Activated CD8-positive, alpha-beta memory T cell treated with anti-CD3 and anti-CD28 coated beads, Interleukin-2, amount 10 ng/mL, durations not matched to agents 7 days and 5 days (primary cell): ENCODE measurements at regions not wholly inside any gene's neighbourhood (a gene's known extent, or its start where the extent isn't known, plus 50 kb on each side); places are given as distances from the start of the nearest gene placed in this dataset.

ENCODE experiments used
- ATAC-seq: fragments of 150-1000 bp; cut with Tn5 transposase; one replicate; pipeline ENCODE4 v1.10.0; 2021; ENCODE audit warnings: moderate library complexity
- CTCF ChIA-PET: fragments of 350-600 bp; sonication (Branson Sonifier 250); formaldehyde crosslinking; loops from one replicate; lab custom pipeline; 2021; ENCODE audit warnings: antibody characterized with exemption; lab: Charles Lee
- DNase-seq: peaks from one replicate; pipeline ENCODE4 v3.0.0-alpha.2; 2020
- H3K27ac Mint-ChIP-seq: one replicate; pipeline ENCODE4 v1.8.0; 2021; ENCODE audit warnings: mild to moderate bottlenecking, mixed read lengths
- H3K27me3 Mint-ChIP-seq: one replicate; pipeline ENCODE4 v1.8.0; 2021; ENCODE audit warnings: mixed read lengths
- H3K36me3 Mint-ChIP-seq: one replicate; pipeline ENCODE4 v1.8.0; 2021; ENCODE audit warnings: mild to moderate bottlenecking, mixed read lengths
- H3K4me1 Mint-ChIP-seq: one replicate; pipeline ENCODE4 v1.8.0; 2021; ENCODE audit warnings: mixed read lengths
- H3K4me3 Mint-ChIP-seq: one replicate; pipeline ENCODE4 v1.8.0; 2021; ENCODE audit warnings: mild to moderate bottlenecking, moderate library complexity, mixed read lengths
- H3K9me3 Mint-ChIP-seq: one replicate; pipeline ENCODE4 v1.8.0; 2022; ENCODE audit warnings: low read depth, mixed read lengths

GRCh38 chr16:79816081-79816497 is 215.6 kb upstream of the MAF start:
- DNase-seq (no peak), ATAC-seq (no peak)
- Mint-ChIP-seq H3K4me3 (no peak overlapping the region), H3K9me3 (no peaks in the 10 kb centered on the region), H3K27ac (no peak overlapping the region), H3K36me3 (no peaks in the 10 kb centered on the region), H3K27me3 (peaks cover 28% of the 10 kb centered on the region), H3K4me1 (no peaks in the 10 kb centered on the region)
- CTCF ChIA-PET = no interaction called here

- CTCF ChIA-PET = no interaction called here
- Mint-ChIP-seq H3K9me3 (no peaks in the 10 kb centered on the region), H3K36me3 (no peaks in the 10 kb centered on the region), H3K4me3 (no peak overlapping the region), H3K27me3 (peaks cover 23% of the 10 kb centered on the region), H3K27ac (no peak overlapping the region), H3K4me1 (no peaks in the 10 kb centered on the region)
- ATAC-seq (no peak), DNase-seq (no peak)
These were observed 214.5 kb upstream of the MAF start for GRCh38 chr16:79815049-79815448.

- ATAC-seq = no peak
- no peaks in the 10 kb centered on the region for H3K36me3 Mint-ChIP-seq
- H3K27me3 Mint-ChIP-seq = peaks cover 23% of the 10 kb centered on the region
- no peaks in the 10 kb centered on the region for H3K4me1 Mint-ChIP-seq
- no peak overlapping the region for H3K4me3 Mint-ChIP-seq
- CTCF ChIA-PET = no interaction called here
- H3K9me3 Mint-ChIP-seq = no peaks in the 10 kb centered on the region
- no peak overlapping the region for H3K27ac Mint-ChIP-seq
- DNase-seq = no peak
These were observed 213.6 kb upstream of the MAF start for GRCh38 chr16:79814124-79814523.

- Mint-ChIP-seq H3K36me3 (no peaks in the 10 kb centered on the region), H3K27ac (no peak overlapping the region), H3K27me3 (peaks cover 35% of the 10 kb centered on the region), H3K4me1 (no peaks in the 10 kb centered on the region), H3K4me3 (no peak overlapping the region), H3K9me3 (peaks cover 3% of the 10 kb centered on the region)
- no peak for DNase-seq
- CTCF ChIA-PET = no interaction called here
- ATAC-seq = no peak
These were observed 211.0 kb upstream of the MAF start for GRCh38 chr16:79811541-79811940.

GRCh38 chr16:79810449-79811189 is 210.1 kb upstream of the MAF start:
- CTCF ChIA-PET = no interaction called here
- Mint-ChIP-seq H3K9me3 (peaks cover 3% of the 10 kb centered on the region), H3K27ac (no peak overlapping the region), H3K36me3 (no peaks in the 10 kb centered on the region), H3K4me1 (no peaks in the 10 kb centered on the region), H3K4me3 (no peak overlapping the region), H3K27me3 (peaks cover 43% of the 10 kb centered on the region)
- DNase-seq (no peak), ATAC-seq (no peak)

GRCh38 chr16:79809376-79809775 is 208.8 kb upstream of the MAF start:
- no peaks in the 10 kb centered on the region for H3K36me3 Mint-ChIP-seq
- CTCF ChIA-PET = no interaction called here
- H3K27ac Mint-ChIP-seq = no peak overlapping the region
- peaks cover 44% of the 10 kb centered on the region for H3K27me3 Mint-ChIP-seq
- no peaks in the 10 kb centered on the region for H3K4me1 Mint-ChIP-seq
- no peak for ATAC-seq
- peaks cover 3% of the 10 kb centered on the region for H3K9me3 Mint-ChIP-seq
- no peak for DNase-seq
- H3K4me3 Mint-ChIP-seq = no peak overlapping the region

- Mint-ChIP-seq H3K27me3 (peaks cover 40% of the 10 kb centered on the region), H3K36me3 (no peaks in the 10 kb centered on the region), H3K4me3 (no peak overlapping the region), H3K4me1 (no peaks in the 10 kb centered on the region), H3K9me3 (peaks cover 3% of the 10 kb centered on the region), H3K27ac (no peak overlapping the region)
- CTCF ChIA-PET = no interaction called here
- DNase-seq (no peak), ATAC-seq (no peak)
These were observed 208.2 kb upstream of the MAF start for GRCh38 chr16:79808731-79809130.

GRCh38 chr16:79806757-79807156 is 206.2 kb upstream of the MAF start:
- Mint-ChIP-seq H3K4me1 (no peaks in the 10 kb centered on the region), H3K36me3 (no peaks in the 10 kb centered on the region), H3K27me3 (peaks cover 31% of the 10 kb centered on the region), H3K4me3 (no peak overlapping the region), H3K9me3 (peaks cover 4% of the 10 kb centered on the region), H3K27ac (no peak overlapping the region)
- CTCF ChIA-PET = no interaction called here
- no peak for ATAC-seq
- DNase-seq = no peak

- Mint-ChIP-seq H3K27me3 (peaks cover 36% of the 10 kb centered on the region), H3K9me3 (peaks cover 8% of the 10 kb centered on the region), H3K27ac (no peak overlapping the region), H3K4me3 (no peak overlapping the region), H3K4me1 (no peaks in the 10 kb centered on the region), H3K36me3 (no peaks in the 10 kb centered on the region)
- DNase-seq = no peak
- CTCF ChIA-PET = no interaction called here
- ATAC-seq = no peak
These were observed 205.1 kb upstream of the MAF start for GRCh38 chr16:79805621-79806020.

GRCh38 chr16:79801646-79802045 is 201.1 kb upstream of the MAF start:
- Mint-ChIP-seq H3K4me3 (no peak overlapping the region), H3K36me3 (no peaks in the 10 kb centered on the region), H3K27me3 (peaks cover 26% of the 10 kb centered on the region), H3K27ac (no peak overlapping the region), H3K9me3 (peaks cover 5% of the 10 kb centered on the region), H3K4me1 (no peaks in the 10 kb centered on the region)
- no peak for ATAC-seq
- no peak for DNase-seq
- CTCF ChIA-PET = no interaction called here

- Mint-ChIP-seq H3K27ac (no peak overlapping the region), H3K4me3 (no peak overlapping the region), H3K4me1 (no peaks in the 10 kb centered on the region), H3K36me3 (no peaks in the 10 kb centered on the region), H3K9me3 (peaks cover 5% of the 10 kb centered on the region), H3K27me3 (peaks cover 13% of the 10 kb centered on the region)
- DNase-seq = no peak
- ATAC-seq = no peak
- CTCF ChIA-PET = no interaction called here
These were observed 199.6 kb upstream of the MAF start for GRCh38 chr16:79800016-79800608.

- Mint-ChIP-seq H3K36me3 (no peaks in the 10 kb centered on the region), H3K27me3 (peaks cover 10% of the 10 kb centered on the region), H3K4me1 (no peaks in the 10 kb centered on the region), H3K4me3 (no peak overlapping the region), H3K9me3 (peaks cover 5% of the 10 kb centered on the region), H3K27ac (no peak overlapping the region)
- DNase-seq (no peak), ATAC-seq (no peak)
- CTCF ChIA-PET = no interaction called here
These were observed 198.0 kb upstream of the MAF start for GRCh38 chr16:79798416-79799053.

- DNase-seq (no peak), ATAC-seq (no peak)
- CTCF ChIA-PET = no interaction called here
- Mint-ChIP-seq H3K9me3 (peaks cover 5% of the 10 kb centered on the region), H3K4me3 (no peak overlapping the region), H3K4me1 (no peaks in the 10 kb centered on the region), H3K27ac (no peak overlapping the region), H3K27me3 (peaks cover 10% of the 10 kb centered on the region), H3K36me3 (no peaks in the 10 kb centered on the region)
These were observed 196.9 kb upstream of the MAF start for GRCh38 chr16:79797486-79797885.

- Mint-ChIP-seq H3K36me3 (no peaks in the 10 kb centered on the region), H3K27me3 (peaks cover 11% of the 10 kb centered on the region), H3K27ac (no peak overlapping the region), H3K4me3 (no peak overlapping the region), H3K9me3 (no peaks in the 10 kb centered on the region), H3K4me1 (no peaks in the 10 kb centered on the region)
- ATAC-seq = no peak
- no peak for DNase-seq
- CTCF ChIA-PET = no interaction called here
These were observed 195.0 kb upstream of the MAF start for GRCh38 chr16:79795556-79795955.
